Testis (tissue), 2 donors: ENCODE measurements at regions not wholly inside any gene's neighbourhood (a gene's known extent, or its start where the extent isn't known, plus 50 kb on each side); places are given as distances from the start of the nearest gene placed in this dataset.
"Not testable (repeated sequence)": the region's sequence is repeated elsewhere in the genome, so short reads cannot be mapped to it uniquely, and the experiment has no call there.

Experiments
- DNase-seq: peaks from one replicate; pipeline ENCODE4 v3.0.0-alpha.2; 2019
- H3K27ac ChIP-seq, 2 donors: fragments of 200-600 bp; sonication (generic); one replicate each; pipeline ENCODE4 v1.5.1; 2019
- H3K27me3 ChIP-seq: fragments of 200-600 bp; sonication (generic); one replicate; pipeline ENCODE4 v1.5.1; 2019
- H3K36me3 ChIP-seq: fragments of 200-600 bp; sonication (generic); one replicate; pipeline ENCODE4 v1.5.1; 2017; ENCODE audit warnings: low read depth; ENCODE audit errors: missing control alignments
- H3K4me1 ChIP-seq: fragments of 200-600 bp; sonication (generic); one replicate; pipeline ENCODE4 v1.5.1; 2019
- H3K4me3 ChIP-seq, 2 donors: fragments of 200-600 bp; sonication (generic); one replicate each; pipeline ENCODE4 v1.5.1; 2017 to 2019
- H3K9me3 ChIP-seq: fragments of 200-600 bp; sonication (generic); one replicate; pipeline ENCODE4 v1.5.1; 2017
- CTCF ChIP-seq, 3 experiments: fragments of 450-650 bp in 2 of 3; fragments of 200-600 bp in 1 of 3; sonication (generic) in 1 of 3; IDR thresholded peaks; one replicate each; pipeline ENCODE4 v1.5.1; 2016 to 2019; ENCODE audit warnings: antibody characterized with exemption in 3 of 3, mild to moderate bottlenecking in 2 of 3, moderate library complexity in 1 of 3
- POLR2A ChIP-seq: fragments of 450-650 bp; IDR thresholded peaks from one replicate; pipeline ENCODE4 v1.6.1; 2017; ENCODE audit warnings: antibody characterized with exemption, mild to moderate bottlenecking, moderate library complexity
- WGBS, 2 donors: methylation state at CpG; one replicate each; pipeline ENCODE4 v1.1.5; 2018; 5-methylcytosine and 5-hydroxymethylcytosine counted together
- intact Hi-C: fragments of 100-400 bp; cut with DNase I; formaldehyde crosslinking; loops from one replicate; pipeline ENCODE4 v1.15.1; 2023; ENCODE audit warnings: low total_unique reads

- Histone ChIP-seq H3K27ac (peak overlapping the region; percentile 19 to 85), H3K9me3 (no peaks in the 10 kb centered on the region), H3K4me1 (peaks cover 6% of the 10 kb centered on the region), H3K4me3 (no peak overlapping the region), H3K27me3 (no peaks in the 10 kb centered on the region), H3K36me3 (no peaks in the 10 kb centered on the region)
- 50 to 51% methylated on average over 1 of the region's 1 CpG for WGBS, 2 donors
- DNase-seq = no peak
- no peak for TF ChIP-seq POLR2A
- TF ChIP-seq CTCF (IDR thresholded peaks at IDR 0.05) = no peak
- intact Hi-C loops = loop anchor here (10.0 kb wide), 1 partner anchor 65 kb away; the partner anchor contains the start of gene DCN
These were observed 67.1 kb upstream of the DCN start for GRCh38 chr12:91249518-91250272.

DNA sequence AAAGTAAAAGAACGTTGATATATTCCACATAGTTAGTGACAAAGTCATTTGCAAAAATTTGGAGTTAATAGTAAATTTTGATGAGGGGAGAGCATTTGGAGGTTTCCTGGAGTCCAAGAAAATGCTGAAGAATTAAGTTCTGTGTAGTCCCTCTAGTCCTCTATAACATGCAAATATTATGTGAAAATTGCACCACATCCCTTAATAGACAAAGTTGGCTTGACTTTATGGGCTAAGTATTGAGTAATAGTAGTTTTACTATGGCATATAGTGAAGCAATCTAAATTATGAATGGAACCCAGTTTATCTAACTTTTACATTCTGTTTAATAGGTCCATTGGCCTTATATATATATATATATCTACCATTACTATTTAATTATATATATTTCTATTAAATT is 66.4 kb upstream of the DCN start:
- 48 to 64% methylated on average over 1 of the region's 1 CpG for WGBS, 2 donors
- H3K27ac ChIP-seq = no peak overlapping the region
- DNase-seq = no peak
- peaks cover 6% of the 10 kb centered on the region for H3K4me1 ChIP-seq
- no peaks in the 10 kb centered on the region for H3K36me3 ChIP-seq
- H3K4me3 ChIP-seq = no peak overlapping the region
- H3K9me3 ChIP-seq = no peaks in the 10 kb centered on the region
- no peaks in the 10 kb centered on the region for H3K27me3 ChIP-seq
- intact Hi-C loops = loop anchor here (10.0 kb wide), 1 partner anchor 64 kb away; the partner anchor contains the start of gene DCN
- TF ChIP-seq CTCF (IDR thresholded peaks at IDR 0.05) = no peak
- TF ChIP-seq POLR2A = no peak

GRCh38 chr12:91243177-91243576 is 60.6 kb upstream of the DCN start:
- not testable (repeated sequence) for DNase-seq, H3K27me3 ChIP-seq, H3K4me3 ChIP-seq, H3K9me3 ChIP-seq, H3K4me1 ChIP-seq, H3K27ac ChIP-seq, H3K36me3 ChIP-seq
- 89 to 97% methylated on average over 3 to 6 of the region's 6 CpGs for WGBS, 2 donors
- intact Hi-C loops = loop anchor here (10.0 kb wide), 1 partner anchor 58 kb away; the partner anchor contains the start of gene DCN

DNA sequence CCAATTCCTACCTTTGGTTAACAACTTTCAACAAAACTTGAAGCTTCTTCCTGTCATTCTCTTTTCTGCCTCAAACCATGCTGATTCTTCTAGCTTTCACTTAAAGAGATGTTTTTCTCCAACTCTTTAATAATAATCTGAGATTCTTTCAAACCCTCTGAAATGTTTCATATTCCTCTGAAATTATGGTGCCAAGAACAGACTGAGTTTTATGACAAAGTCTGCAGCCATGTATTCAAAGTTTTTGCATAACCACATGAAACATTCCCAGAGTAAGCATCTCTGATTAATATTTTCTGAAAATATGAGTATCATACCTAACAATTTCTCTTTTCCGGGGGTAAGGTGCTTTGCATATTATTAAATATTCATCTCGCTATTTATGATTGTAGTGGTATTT is 59.1 kb upstream of the DCN start:
- no peaks in the 10 kb centered on the region for H3K9me3 ChIP-seq
- DNase-seq = no peak
- TF ChIP-seq POLR2A (no peak), CTCF (IDR thresholded peaks at IDR 0.05) (no peak)
- WGBS, 2 donors = 65 to 76% methylated on average over 2 of the region's 2 CpGs
- no peaks in the 10 kb centered on the region for H3K36me3 ChIP-seq
- H3K4me3 ChIP-seq = no peak overlapping the region
- H3K27ac ChIP-seq = peak overlapping the region in 1 of 2 donors; percentile 62
- no peaks in the 10 kb centered on the region for H3K27me3 ChIP-seq
- no peaks in the 10 kb centered on the region for H3K4me1 ChIP-seq
- intact Hi-C loops = loop anchor here (10.0 kb wide), 1 partner anchor 57 kb away; the partner anchor contains the start of gene DCN

DNA sequence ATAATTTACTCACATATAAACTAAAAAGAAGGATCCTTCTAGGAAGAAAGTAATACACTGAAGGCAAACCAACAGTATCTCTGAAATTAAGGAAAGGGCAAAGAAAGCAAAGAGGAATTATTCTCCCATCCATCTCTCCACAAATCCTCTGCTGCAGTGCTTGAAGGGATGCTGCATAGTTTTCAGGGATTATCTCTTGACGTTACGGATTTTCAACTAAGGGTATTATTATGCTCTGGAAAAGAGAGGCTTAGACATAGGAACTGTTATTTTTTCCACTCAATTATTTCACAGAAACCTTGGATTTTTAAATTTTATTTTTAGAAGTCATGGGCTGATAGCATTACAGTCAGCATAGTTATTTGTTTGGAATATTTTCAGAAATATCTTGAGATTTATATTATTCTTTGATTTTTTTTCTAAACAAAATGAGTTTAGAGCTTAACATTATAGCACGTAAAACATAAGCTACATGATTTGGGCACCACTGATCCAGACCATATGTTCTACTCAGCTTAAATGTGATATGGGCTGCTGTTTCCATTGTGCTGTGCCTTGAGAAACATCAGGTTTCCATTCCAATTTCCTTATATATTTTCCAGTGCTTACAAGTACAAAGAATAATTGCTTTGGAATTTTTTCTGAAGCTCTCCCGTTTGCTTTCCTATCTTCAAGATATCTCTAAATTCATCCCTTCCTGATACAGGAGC is 57.9 kb upstream of the DCN start:
- TF ChIP-seq CTCF (IDR thresholded peaks at IDR 0.05) (no peak), POLR2A (no peak)
- WGBS, 2 donors = 46 to 58% methylated on average over 4 of the region's 4 CpGs
- Histone ChIP-seq H3K4me1 (no peaks in the 10 kb centered on the region), H3K36me3 (no peaks in the 10 kb centered on the region), H3K27me3 (no peaks in the 10 kb centered on the region), H3K4me3 (no peak overlapping the region), H3K27ac (peak overlapping the region in 1 of 2 donors; percentile 62), H3K9me3 (no peaks in the 10 kb centered on the region)
- DNase-seq = no peak
- intact Hi-C loops = loop anchor here (10.0 kb wide), 1 partner anchor 56 kb away; the partner anchor contains the start of gene DCN
